COLO668 (cell line): ENCODE measurements at regions not wholly inside any gene's neighbourhood (a gene's known extent, or its start where the extent isn't known, plus 50 kb on each side); places are given as distances from the start of the nearest gene placed in this dataset.
"Not testable (repeated sequence)": the region's sequence is repeated elsewhere in the genome, so short reads cannot be mapped to it uniquely, and the experiment has no call there.

Experiments used
- DNase-seq: peaks from one replicate; lab custom pipeline; 2025; ENCODE audit not compliant: unreplicated experiment; lab: John Stamatoyannopoulos, UW

- not testable (repeated sequence) for DNase-seq
These were observed 51.5 kb upstream of the CDC42EP3 start for GRCh38 chr2:37722971-37723370.

GRCh38 chr2:37730037-37730818 lies 58.8 kb upstream of the CDC42EP3 start:
- DNase-seq, result no peak

GRCh38 chr2:37732412-37732811 lies 61.0 kb upstream of the CDC42EP3 start:
- DNase-seq, result not testable (repeated sequence)

GRCh38 chr2:37733251-37733650 lies 61.8 kb upstream of the CDC42EP3 start:
- DNase-seq, result no peak

GRCh38 chr2:37733955-37734354 lies 62.5 kb upstream of the CDC42EP3 start:
- DNase-seq, result not testable (repeated sequence)

GRCh38 chr2:37734891-37735523 lies 63.6 kb upstream of the CDC42EP3 start:
- not testable (repeated sequence) for DNase-seq

- DNase-seq, result not testable (repeated sequence)
These were observed 64.1 kb upstream of the CDC42EP3 start for GRCh38 chr2:37735524-37735910.

GRCh38 chr2:37737507-37737906 lies 66.1 kb upstream of the CDC42EP3 start:
- no peak for DNase-seq

GRCh38 chr2:37738266-37738885 lies 66.9 kb upstream of the CDC42EP3 start:
- no peak for DNase-seq

GRCh38 chr2:37739153-37739552 lies 67.7 kb upstream of the CDC42EP3 start:
- no peak for DNase-seq

GRCh38 chr2:37740164-37740739 lies 68.8 kb upstream of the CDC42EP3 start:
- no peak for DNase-seq

- no peak for DNase-seq
These were observed 70.8 kb upstream of the CDC42EP3 start for GRCh38 chr2:37742286-37742685.

- DNase-seq, result no peak
These were observed 72.6 kb upstream of the CDC42EP3 start for GRCh38 chr2:37744010-37744409.

- not testable (repeated sequence) for DNase-seq
These were observed 73.5 kb upstream of the CDC42EP3 start for GRCh38 chr2:37744961-37745360.

- not testable (repeated sequence) for DNase-seq
These were observed 74.6 kb upstream of the CDC42EP3 start for GRCh38 chr2:37746011-37746410.

- DNase-seq, result no peak
These were observed 75.4 kb upstream of the CDC42EP3 start for GRCh38 chr2:37746883-37747282.

- no peak for DNase-seq
These were observed 77.1 kb upstream of the CDC42EP3 start for GRCh38 chr2:37748541-37748940.

- not testable (repeated sequence) for DNase-seq
These were observed 78.8 kb upstream of the CDC42EP3 start for GRCh38 chr2:37750286-37750685.

GRCh38 chr2:37752766-37753165 lies 81.3 kb upstream of the CDC42EP3 start:
- no peak for DNase-seq

- DNase-seq, result no peak
These were observed 82.3 kb upstream of the CDC42EP3 start for GRCh38 chr2:37753758-37754157.

GRCh38 chr2:37755961-37756559 lies 84.6 kb upstream of the CDC42EP3 start:
- DNase-seq, result not testable (repeated sequence)
